Panc1 (cell line): ENCODE measurements at regions not wholly inside any gene's neighbourhood (a gene's known extent, or its start where the extent isn't known, plus 50 kb on each side); places are given as distances from the start of the nearest gene placed in this dataset.

ENCODE experiments used
- CTCF ChIP-seq: fragments of 450-650 bp; IDR thresholded peaks from 2 replicates; pipeline ENCODE4 v1.5.1; 2017; ENCODE audit warnings: mild to moderate bottlenecking
- POLR2AphosphoS5 ChIP-seq: IDR thresholded peaks from 2 replicates; pipeline ENCODE4 v1.6.1; 2012; ENCODE audit warnings: mild to moderate bottlenecking, low read depth, low read length, moderate library complexity
- TCF7L2 ChIP-seq: IDR thresholded peaks from 2 replicates; pipeline ENCODE4 v1.6.1; 2011; ENCODE audit warnings: mild to moderate bottlenecking, low read depth, low read length, inconsistent platforms

- TF ChIP-seq TCF7L2 (no peak), CTCF (no peak), POLR2AphosphoS5 (no peak)
Measured at GRCh38 chr4:11106190-11106589, 322.5 kb downstream of the HS3ST1 start.
